ENCODE measurements at regions not wholly inside any gene's neighbourhood (a gene's known extent, or its start where the extent isn't known, plus 50 kb on each side); places are given as distances from the start of the nearest gene placed in this dataset.
"Not testable (repeated sequence)": the region's sequence is repeated elsewhere in the genome, so short reads cannot be mapped to it uniquely, and the experiment has no call there.

DNA sequence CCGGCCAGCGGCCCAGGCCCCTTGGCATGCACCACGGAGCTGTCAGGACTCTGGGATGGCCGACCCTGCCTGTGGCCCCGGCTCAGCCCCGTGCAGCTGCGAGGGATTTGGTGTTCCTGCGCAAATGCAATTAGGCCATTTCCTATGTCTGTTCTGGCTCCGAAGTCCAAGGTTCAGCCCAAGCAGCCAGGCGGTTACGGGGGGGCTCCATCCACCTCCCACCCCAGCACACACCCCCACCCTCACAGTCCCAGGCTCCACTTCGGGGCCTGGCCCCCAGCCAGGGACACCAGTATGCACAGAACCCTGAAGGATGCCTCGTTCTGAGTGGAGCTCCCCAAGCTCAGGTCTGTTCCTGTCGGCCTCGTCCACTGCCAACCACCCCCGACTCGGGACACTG, 2965.7 kb downstream of the RPIA start:
- H3K36me3 ChIP-seq (ENCODE audit: control insufficient read depth in 2 of 2, insufficient read depth in 2 of 2, low read length in 2 of 2); H3K9ac ChIP-seq (ENCODE audit: low read depth in 1 of 2, low read length in 2 of 2); H3K27ac ChIP-seq (ENCODE audit: low read depth in 2 of 2, low read length in 2 of 2); H3K4me1 ChIP-seq (ENCODE audit: control insufficient read depth in 2 of 2, insufficient read depth in 2 of 2, low read length in 2 of 2); H3K27me3 ChIP-seq (ENCODE audit: control insufficient read depth in 2 of 2, insufficient read depth in 2 of 2, low read length in 2 of 2); H3K9me3 ChIP-seq (ENCODE audit: control insufficient read depth in 2 of 2, low read length in 2 of 2); H3K4me3 ChIP-seq (ENCODE audit: low read length in 2 of 2): not testable (repeated sequence)

DNA sequence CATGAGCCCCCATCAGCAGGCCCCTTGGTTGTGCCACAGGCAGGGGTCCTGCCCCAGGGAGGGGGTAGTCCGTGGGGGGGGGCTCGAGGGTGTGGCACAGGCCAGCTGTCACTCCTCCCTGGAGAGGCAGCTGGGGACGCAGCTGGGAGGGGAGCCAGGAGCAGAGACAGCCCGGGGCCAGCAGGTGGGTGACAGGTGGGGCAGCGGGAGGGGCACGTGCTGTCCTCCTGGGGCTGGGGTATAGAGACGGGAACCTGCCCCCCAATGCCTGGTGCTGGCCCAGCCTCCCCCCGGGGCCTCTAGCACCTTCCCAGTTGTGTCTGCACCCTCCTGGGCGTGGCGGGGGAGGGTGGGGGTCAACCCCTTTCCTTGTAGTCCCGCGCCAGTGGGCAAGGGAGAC, 2966.9 kb downstream of the RPIA start:
- not testable (repeated sequence) for H3K9me3 ChIP-seq (ENCODE audit: control insufficient read depth in 2 of 2, low read length in 2 of 2); H3K27me3 ChIP-seq (ENCODE audit: control insufficient read depth in 2 of 2, insufficient read depth in 2 of 2, low read length in 2 of 2); H3K9ac ChIP-seq (ENCODE audit: low read depth in 1 of 2, low read length in 2 of 2); H3K4me1 ChIP-seq (ENCODE audit: control insufficient read depth in 2 of 2, insufficient read depth in 2 of 2, low read length in 2 of 2); H3K27ac ChIP-seq (ENCODE audit: low read depth in 2 of 2, low read length in 2 of 2); H3K4me3 ChIP-seq (ENCODE audit: low read length in 2 of 2); H3K36me3 ChIP-seq (ENCODE audit: control insufficient read depth in 2 of 2, insufficient read depth in 2 of 2, low read length in 2 of 2)

DNA sequence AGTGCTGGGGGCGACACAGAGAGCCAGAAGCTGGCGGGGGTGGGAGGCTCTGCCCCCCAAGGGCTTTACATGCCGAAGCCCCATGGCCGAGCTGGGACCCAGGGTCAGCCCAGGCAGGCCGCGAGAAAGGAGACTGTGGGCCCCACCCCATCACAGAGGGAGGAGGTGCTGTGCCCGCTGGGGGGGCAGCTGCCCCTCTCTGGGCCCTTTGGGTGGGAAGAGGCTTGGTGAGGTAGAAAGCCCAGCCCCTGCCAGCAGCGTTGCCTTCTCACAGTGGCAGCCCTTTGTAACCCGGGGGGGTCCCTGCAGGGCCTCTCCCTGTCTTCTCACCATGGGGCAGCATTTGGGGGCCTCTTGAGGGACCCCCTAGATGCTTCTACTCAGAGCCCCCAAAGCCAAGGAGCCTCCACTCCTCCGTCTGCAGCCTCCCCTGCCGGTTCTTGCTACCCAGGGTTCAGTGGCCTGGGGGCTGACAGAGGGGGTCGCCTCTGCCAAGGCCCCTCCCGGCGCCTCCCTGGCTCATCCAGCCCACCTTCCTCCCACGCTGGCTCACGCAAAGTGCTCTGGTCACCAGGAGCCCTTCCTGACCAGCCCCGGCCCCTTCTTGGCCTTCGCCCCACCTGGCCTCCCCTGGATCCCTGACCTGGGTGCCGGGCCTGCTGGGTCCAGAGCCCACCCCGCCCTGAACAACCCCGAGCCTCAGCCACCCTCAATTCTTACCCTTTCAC, 2967.9 kb downstream of the RPIA start:
- H3K9ac ChIP-seq (ENCODE audit: low read depth in 1 of 2, low read length in 2 of 2); H3K36me3 ChIP-seq (ENCODE audit: control insufficient read depth in 2 of 2, insufficient read depth in 2 of 2, low read length in 2 of 2); H3K27ac ChIP-seq (ENCODE audit: low read depth in 2 of 2, low read length in 2 of 2); H3K4me1 ChIP-seq (ENCODE audit: control insufficient read depth in 2 of 2, insufficient read depth in 2 of 2, low read length in 2 of 2); H3K9me3 ChIP-seq (ENCODE audit: control insufficient read depth in 2 of 2, low read length in 2 of 2); H3K27me3 ChIP-seq (ENCODE audit: control insufficient read depth in 2 of 2, insufficient read depth in 2 of 2, low read length in 2 of 2): not testable (repeated sequence)
- H3K4me3 ChIP-seq (ENCODE audit: low read length in 2 of 2) = peak overlapping the region in 1 of 2 donors; percentile 10

DNA sequence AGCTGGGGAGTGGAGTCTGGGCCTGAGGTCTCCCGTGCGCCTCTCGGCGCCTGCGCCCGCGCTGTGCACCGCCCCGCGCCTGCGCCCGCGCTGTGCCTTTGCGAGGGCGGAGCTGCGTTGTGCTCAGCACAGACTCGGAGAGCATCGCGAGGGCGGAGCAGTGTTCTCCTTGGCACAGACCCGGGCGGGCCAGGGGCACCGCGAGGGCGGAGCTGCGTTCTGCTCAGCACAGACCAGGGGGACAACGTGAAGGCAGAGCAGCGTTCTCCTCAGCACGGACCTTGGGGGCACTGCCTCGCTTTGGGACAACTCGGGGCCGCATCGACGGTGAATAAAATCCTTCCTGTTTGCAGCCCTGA, 2968.4 kb downstream of the RPIA start:
- not testable (repeated sequence) for H3K27me3 ChIP-seq (ENCODE audit: control insufficient read depth in 2 of 2, insufficient read depth in 2 of 2, low read length in 2 of 2); H3K9me3 ChIP-seq (ENCODE audit: control insufficient read depth in 2 of 2, low read length in 2 of 2); H3K4me1 ChIP-seq (ENCODE audit: control insufficient read depth in 2 of 2, insufficient read depth in 2 of 2, low read length in 2 of 2); H3K36me3 ChIP-seq (ENCODE audit: control insufficient read depth in 2 of 2, insufficient read depth in 2 of 2, low read length in 2 of 2); H3K27ac ChIP-seq (ENCODE audit: low read depth in 2 of 2, low read length in 2 of 2); H3K9ac ChIP-seq (ENCODE audit: low read depth in 1 of 2, low read length in 2 of 2)
- H3K4me3 ChIP-seq (ENCODE audit: low read length in 2 of 2) = peak overlapping the region in 1 of 2 donors; percentile 56

DNA sequence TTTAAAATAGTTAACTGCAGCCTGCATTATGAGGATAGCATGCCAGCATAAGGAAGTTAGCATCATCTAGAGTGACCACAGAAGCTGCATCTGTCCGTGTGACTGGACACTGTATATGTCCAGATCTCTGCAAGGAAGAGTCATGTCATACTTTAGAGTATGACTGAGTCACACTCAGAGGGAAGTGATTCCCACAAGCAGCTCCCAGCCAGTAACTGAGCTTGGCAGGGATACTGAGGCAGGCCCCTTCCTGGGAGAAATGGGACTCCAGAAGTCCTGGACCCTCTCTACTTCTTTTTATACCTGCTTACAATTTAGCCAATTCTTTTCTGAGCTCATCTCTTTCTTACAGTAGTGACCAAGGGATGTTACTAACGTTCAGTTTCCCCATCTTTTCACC, 2975.9 kb downstream of the RPIA start:
- not testable (repeated sequence) for H3K4me1 ChIP-seq (ENCODE audit: control insufficient read depth in 2 of 2, insufficient read depth in 2 of 2, low read length in 2 of 2); H3K27me3 ChIP-seq (ENCODE audit: control insufficient read depth in 2 of 2, insufficient read depth in 2 of 2, low read length in 2 of 2); H3K9me3 ChIP-seq (ENCODE audit: control insufficient read depth in 2 of 2, low read length in 2 of 2); H3K9ac ChIP-seq (ENCODE audit: low read depth in 1 of 2, low read length in 2 of 2); H3K36me3 ChIP-seq (ENCODE audit: control insufficient read depth in 2 of 2, insufficient read depth in 2 of 2, low read length in 2 of 2); H3K27ac ChIP-seq (ENCODE audit: low read depth in 2 of 2, low read length in 2 of 2); H3K4me3 ChIP-seq (ENCODE audit: low read length in 2 of 2)

DNA sequence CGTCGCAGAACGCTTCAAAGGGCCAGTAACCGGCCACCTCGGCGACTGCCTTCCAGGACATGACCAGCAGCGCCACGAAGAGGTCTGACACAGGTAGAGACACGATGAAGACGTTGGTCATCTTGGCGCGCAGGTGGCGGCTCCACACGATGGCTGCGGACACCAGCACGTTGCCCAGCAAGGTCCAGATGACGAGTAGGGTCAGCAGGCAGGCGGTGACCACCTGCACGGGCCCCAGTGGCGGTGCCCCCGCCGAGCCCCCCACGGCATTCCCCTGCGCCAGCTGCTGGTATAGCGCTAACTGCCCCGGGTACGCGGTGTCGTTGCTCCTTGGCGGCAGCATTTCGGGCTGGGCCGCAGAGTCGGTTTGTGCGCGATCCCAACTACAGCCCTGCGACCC, 2994.1 kb downstream of the RPIA start:
- H3K4me3 ChIP-seq (ENCODE audit: low read length in 2 of 2) = not testable (repeated sequence)

DNA sequence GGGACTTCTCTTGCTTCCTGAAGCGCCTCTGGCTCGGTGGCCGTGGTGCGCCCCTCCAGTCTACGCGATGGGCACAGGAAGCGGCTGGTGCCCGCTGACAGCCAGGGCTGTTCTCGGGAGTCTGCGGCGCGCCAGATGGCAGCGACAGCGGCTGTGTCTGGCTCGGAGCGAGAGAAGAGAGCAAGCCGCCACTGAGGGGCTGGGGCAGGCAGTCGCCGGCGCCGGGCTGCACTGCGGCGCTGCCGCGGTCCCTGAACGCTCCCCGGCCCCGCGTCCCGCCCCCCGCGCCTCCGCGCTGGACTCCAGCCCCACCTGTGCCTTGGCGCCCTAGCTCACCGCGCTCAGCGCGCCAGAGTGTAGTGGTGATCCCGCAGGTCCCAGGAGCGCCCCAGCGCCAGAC, 2994.6 kb downstream of the RPIA start:
- H3K4me1 ChIP-seq (ENCODE audit: control insufficient read depth in 2 of 2, insufficient read depth in 2 of 2, low read length in 2 of 2); H3K36me3 ChIP-seq (ENCODE audit: control insufficient read depth in 2 of 2, insufficient read depth in 2 of 2, low read length in 2 of 2); H3K9ac ChIP-seq (ENCODE audit: low read depth in 1 of 2, low read length in 2 of 2); H3K9me3 ChIP-seq (ENCODE audit: control insufficient read depth in 2 of 2, low read length in 2 of 2); H3K4me3 ChIP-seq (ENCODE audit: low read length in 2 of 2); H3K27me3 ChIP-seq (ENCODE audit: control insufficient read depth in 2 of 2, insufficient read depth in 2 of 2, low read length in 2 of 2); H3K27ac ChIP-seq (ENCODE audit: low read depth in 2 of 2, low read length in 2 of 2): not testable (repeated sequence)

More for the DNA sequence above, 2994.1 kb downstream of the RPIA start:
- H3K27me3 ChIP-seq (ENCODE audit: control insufficient read depth in 2 of 2, insufficient read depth in 2 of 2, low read length in 2 of 2); H3K27ac ChIP-seq (ENCODE audit: low read depth in 2 of 2, low read length in 2 of 2); H3K9me3 ChIP-seq (ENCODE audit: control insufficient read depth in 2 of 2, low read length in 2 of 2); H3K9ac ChIP-seq (ENCODE audit: low read depth in 1 of 2, low read length in 2 of 2); H3K36me3 ChIP-seq (ENCODE audit: control insufficient read depth in 2 of 2, insufficient read depth in 2 of 2, low read length in 2 of 2); H3K4me1 ChIP-seq (ENCODE audit: control insufficient read depth in 2 of 2, insufficient read depth in 2 of 2, low read length in 2 of 2): not testable (repeated sequence)
